ENCODE measurements at regions not wholly inside any gene's neighbourhood (a gene's known extent, or its start where the extent isn't known, plus 50 kb on each side); places are given as distances from the start of the nearest gene placed in this dataset.
"Not testable (repeated sequence)": the region's sequence is repeated elsewhere in the genome, so short reads cannot be mapped to it uniquely, and the experiment has no call there.

DNA sequence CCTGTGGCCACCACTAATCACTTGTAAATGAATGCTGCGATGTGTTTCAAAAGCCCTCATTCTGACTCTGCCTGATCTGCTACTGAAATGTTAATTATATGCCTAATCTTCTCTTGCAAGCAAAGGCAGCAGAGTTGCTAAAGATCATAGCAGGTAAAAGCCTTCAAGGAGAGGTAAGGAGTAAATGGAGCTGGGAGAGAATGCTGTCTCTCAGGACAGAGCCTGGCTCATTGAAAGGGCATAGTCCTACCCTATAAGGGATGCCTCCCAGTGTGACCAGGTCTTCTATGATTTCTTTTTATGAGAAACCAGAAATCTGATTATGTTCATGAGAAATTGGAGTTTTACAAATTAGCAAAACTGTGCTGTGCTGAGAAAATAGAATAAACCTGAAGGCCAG, 88.2 kb upstream of the ZNF658 start:
- CTCF ChIA-PET = not testable (repeated sequence)

GRCh38 chr9:66812967-66813366, 87.6 kb upstream of the ZNF658 start:
- CTCF ChIA-PET = not testable (repeated sequence)

More for the DNA sequence above, 88.2 kb upstream of the ZNF658 start:
- DNase-seq; H3K4me1 Mint-ChIP-seq; H3K9me3 ChIP-seq (ENCODE audit: low read length); H3K27me3 Mint-ChIP-seq; H3K36me3 Mint-ChIP-seq; H3K4me1 ChIP-seq (ENCODE audit: insufficient read depth, low read length); H3K9me3 Mint-ChIP-seq; POLR2A ChIA-PET; H3K4me3 Mint-ChIP-seq; H3K36me3 ChIP-seq (ENCODE audit: insufficient read depth, low read length); H3K27ac Mint-ChIP-seq; H3K27me3 ChIP-seq (ENCODE audit: insufficient read depth, low read length, poor library complexity, severe bottlenecking); H3K4me3 ChIP-seq (ENCODE audit: low read length); H3K27ac ChIP-seq (ENCODE audit: low read depth, low read length): not testable (repeated sequence)

DNA sequence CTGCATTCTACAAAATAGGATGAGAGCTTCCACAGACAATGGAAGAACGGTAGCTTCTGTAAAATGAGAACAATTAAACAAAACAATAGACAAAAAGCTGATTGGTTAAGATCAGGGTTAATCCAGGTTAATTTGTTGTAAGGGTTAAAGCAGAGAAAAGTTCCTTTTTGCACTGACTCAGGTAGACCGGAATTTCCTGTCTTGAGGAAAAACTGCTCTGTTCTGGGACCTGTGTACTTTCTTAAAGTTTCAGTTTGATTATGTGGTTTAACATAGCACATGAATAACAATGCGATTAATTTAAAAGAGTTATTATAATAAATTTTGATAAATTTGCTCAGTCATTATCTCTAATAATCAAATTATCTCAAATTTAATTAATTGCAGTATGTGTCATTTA, 86.5 kb upstream of the ZNF658 start:
- DNase-seq, H3K9me3 Mint-ChIP-seq, H3K27me3 Mint-ChIP-seq: not testable (repeated sequence)

More at GRCh38 chr9:66812967-66813366, 87.6 kb upstream of the ZNF658 start:
- H3K4me1 ChIP-seq (ENCODE audit: insufficient read depth, low read length); H3K27ac ChIP-seq (ENCODE audit: low read depth, low read length); H3K36me3 ChIP-seq (ENCODE audit: insufficient read depth, low read length); H3K9me3 ChIP-seq (ENCODE audit: low read length); H3K9me3 Mint-ChIP-seq; H3K36me3 Mint-ChIP-seq; DNase-seq; H3K4me3 ChIP-seq (ENCODE audit: low read length); H3K27me3 Mint-ChIP-seq; POLR2A ChIA-PET; H3K4me3 Mint-ChIP-seq; H3K4me1 Mint-ChIP-seq; H3K27ac Mint-ChIP-seq; H3K27me3 ChIP-seq (ENCODE audit: insufficient read depth, low read length, poor library complexity, severe bottlenecking): not testable (repeated sequence)

DNA sequence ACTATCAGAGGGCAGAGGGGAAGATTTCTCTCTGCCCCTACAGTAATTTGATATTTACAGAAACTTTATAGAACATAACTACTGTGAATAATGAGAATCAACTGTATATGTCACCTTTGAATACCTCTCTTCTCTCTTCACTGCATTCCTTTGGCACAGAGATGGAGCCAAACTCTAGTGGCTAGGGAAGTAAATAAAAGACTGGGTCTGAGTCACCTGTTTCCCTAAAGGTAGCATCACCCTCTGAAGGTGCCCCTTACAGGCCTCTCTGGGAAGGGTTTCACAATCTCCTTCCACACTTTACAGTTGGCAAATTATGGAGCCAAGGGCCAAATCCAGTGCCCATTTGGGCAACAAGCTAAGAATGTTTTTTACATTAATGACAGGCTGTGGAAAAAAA, 81.0 kb upstream of the ZNF658 start:
- H3K36me3 ChIP-seq (ENCODE audit: insufficient read depth, low read length); DNase-seq; H3K4me1 ChIP-seq (ENCODE audit: insufficient read depth, low read length); POLR2A ChIA-PET; H3K27ac Mint-ChIP-seq; H3K4me3 Mint-ChIP-seq; CTCF ChIA-PET; H3K9me3 Mint-ChIP-seq; H3K36me3 Mint-ChIP-seq; H3K4me3 ChIP-seq (ENCODE audit: low read length); H3K4me1 Mint-ChIP-seq; H3K27me3 Mint-ChIP-seq; H3K9me3 ChIP-seq (ENCODE audit: low read length); H3K27ac ChIP-seq (ENCODE audit: low read depth, low read length); H3K27me3 ChIP-seq (ENCODE audit: insufficient read depth, low read length, poor library complexity, severe bottlenecking): not testable (repeated sequence)

More for the DNA sequence above, 86.5 kb upstream of the ZNF658 start:
- H3K27me3 ChIP-seq (ENCODE audit: insufficient read depth, low read length, poor library complexity, severe bottlenecking); H3K4me1 Mint-ChIP-seq; POLR2A ChIA-PET; CTCF ChIA-PET; H3K27ac Mint-ChIP-seq; H3K9me3 ChIP-seq (ENCODE audit: low read length); H3K4me1 ChIP-seq (ENCODE audit: insufficient read depth, low read length); H3K36me3 Mint-ChIP-seq; H3K4me3 Mint-ChIP-seq; H3K4me3 ChIP-seq (ENCODE audit: low read length); H3K36me3 ChIP-seq (ENCODE audit: insufficient read depth, low read length); H3K27ac ChIP-seq (ENCODE audit: low read depth, low read length): not testable (repeated sequence)

DNA sequence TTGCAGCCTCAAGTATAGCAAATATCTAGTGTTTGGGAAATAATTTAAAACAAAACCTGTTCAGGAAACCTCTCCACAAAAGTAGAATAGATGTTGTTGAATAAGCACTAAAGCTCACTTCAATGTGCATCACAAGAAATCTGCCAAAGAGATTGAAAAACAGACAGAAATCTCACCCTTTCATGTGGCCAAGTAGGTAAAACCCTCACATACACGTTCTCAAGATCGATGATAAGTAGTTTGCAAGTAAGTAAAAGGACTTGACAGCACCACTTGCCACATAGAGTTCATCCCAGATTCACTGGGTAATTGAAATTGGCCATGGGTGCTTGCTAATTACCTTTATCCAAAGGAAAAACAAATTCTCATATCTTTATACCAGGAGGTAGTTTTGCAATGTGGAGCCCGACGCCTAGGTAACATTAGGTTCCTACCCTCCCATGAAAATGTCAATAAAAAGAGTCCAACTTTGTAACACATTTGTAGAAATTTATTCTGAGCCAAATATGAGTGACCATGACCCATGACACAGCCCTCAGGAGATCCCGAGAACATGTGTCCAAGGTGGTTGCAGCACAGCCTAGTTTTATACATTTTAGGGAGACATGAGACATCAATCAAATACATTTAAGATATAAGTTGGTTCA, 80.4 kb upstream of the ZNF658 start:
- H3K4me3 ChIP-seq (ENCODE audit: low read length); H3K4me1 Mint-ChIP-seq; POLR2A ChIA-PET; H3K36me3 Mint-ChIP-seq; H3K36me3 ChIP-seq (ENCODE audit: insufficient read depth, low read length); DNase-seq; H3K9me3 Mint-ChIP-seq; H3K27me3 Mint-ChIP-seq; H3K4me3 Mint-ChIP-seq; H3K4me1 ChIP-seq (ENCODE audit: insufficient read depth, low read length); H3K27ac Mint-ChIP-seq; H3K27ac ChIP-seq (ENCODE audit: low read depth, low read length); H3K9me3 ChIP-seq (ENCODE audit: low read length); CTCF ChIA-PET; H3K27me3 ChIP-seq (ENCODE audit: insufficient read depth, low read length, poor library complexity, severe bottlenecking): not testable (repeated sequence)

GRCh38 chr9:66824169-66824568, 76.4 kb upstream of the ZNF658 start:
- DNase-seq; H3K36me3 ChIP-seq (ENCODE audit: insufficient read depth, low read length); H3K4me1 Mint-ChIP-seq; H3K9me3 ChIP-seq (ENCODE audit: low read length); H3K36me3 Mint-ChIP-seq; POLR2A ChIA-PET; H3K27ac ChIP-seq (ENCODE audit: low read depth, low read length); H3K4me3 Mint-ChIP-seq; H3K4me1 ChIP-seq (ENCODE audit: insufficient read depth, low read length); H3K4me3 ChIP-seq (ENCODE audit: low read length); H3K27me3 Mint-ChIP-seq; CTCF ChIA-PET; H3K9me3 Mint-ChIP-seq; H3K27ac Mint-ChIP-seq; H3K27me3 ChIP-seq (ENCODE audit: insufficient read depth, low read length, poor library complexity, severe bottlenecking): not testable (repeated sequence)

- CTCF ChIA-PET; H3K36me3 ChIP-seq (ENCODE audit: insufficient read depth, low read length): not testable (repeated sequence)
Observed at GRCh38 chr9:66829853-66830252, 70.7 kb upstream of the ZNF658 start.

DNA sequence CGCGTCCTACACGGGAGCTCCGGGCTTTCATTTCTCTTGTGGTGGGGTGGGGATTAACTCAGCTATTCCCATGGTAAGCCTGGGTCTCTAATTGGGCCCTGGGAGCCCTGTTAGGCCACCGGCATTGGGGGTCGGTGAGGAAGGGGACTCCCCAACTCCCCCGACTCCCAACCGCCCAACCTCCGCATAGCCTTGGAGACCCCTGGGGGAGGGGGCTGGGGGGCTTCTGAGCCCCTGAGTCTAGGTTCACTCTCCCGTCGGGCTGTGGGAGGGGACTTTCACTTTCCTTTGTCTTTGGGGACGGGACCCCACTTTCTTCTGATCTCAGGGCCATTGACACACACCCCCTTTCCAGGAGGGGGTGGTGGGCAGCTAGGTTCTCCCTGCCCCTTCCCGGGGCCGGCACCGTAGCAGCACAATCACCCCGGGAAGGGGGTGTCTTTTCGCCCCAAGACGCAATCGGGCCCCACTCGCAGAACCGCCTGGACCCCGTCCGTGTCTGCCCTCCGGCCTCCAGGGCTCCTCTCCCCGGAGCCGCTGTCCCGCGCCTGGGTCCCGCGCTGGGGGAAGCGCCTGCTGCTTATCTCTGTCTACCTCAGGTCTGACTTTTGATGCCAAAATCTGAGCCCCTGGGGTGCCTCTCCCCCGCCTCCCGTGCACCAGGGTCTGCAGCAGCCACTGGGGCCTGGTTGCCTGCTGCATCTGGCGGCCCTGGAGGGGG, 69.6 kb upstream of the ZNF658 start:
- H3K4me1 Mint-ChIP-seq; H3K36me3 Mint-ChIP-seq; H3K4me3 Mint-ChIP-seq; DNase-seq; POLR2A ChIA-PET; CTCF ChIA-PET; H3K4me3 ChIP-seq (ENCODE audit: low read length); H3K27me3 ChIP-seq (ENCODE audit: insufficient read depth, low read length, poor library complexity, severe bottlenecking); H3K4me1 ChIP-seq (ENCODE audit: insufficient read depth, low read length); H3K27me3 Mint-ChIP-seq; H3K9me3 Mint-ChIP-seq; H3K27ac ChIP-seq (ENCODE audit: low read depth, low read length); H3K9me3 ChIP-seq (ENCODE audit: low read length); H3K36me3 ChIP-seq (ENCODE audit: insufficient read depth, low read length); H3K27ac Mint-ChIP-seq: not testable (repeated sequence)

More at GRCh38 chr9:66829853-66830252, 70.7 kb upstream of the ZNF658 start:
- DNase-seq; H3K4me1 ChIP-seq (ENCODE audit: insufficient read depth, low read length); H3K27ac ChIP-seq (ENCODE audit: low read depth, low read length); H3K4me3 ChIP-seq (ENCODE audit: low read length); H3K9me3 ChIP-seq (ENCODE audit: low read length); H3K4me3 Mint-ChIP-seq; H3K9me3 Mint-ChIP-seq; H3K27me3 Mint-ChIP-seq; H3K36me3 Mint-ChIP-seq; H3K27ac Mint-ChIP-seq; POLR2A ChIA-PET; H3K4me1 Mint-ChIP-seq; H3K27me3 ChIP-seq (ENCODE audit: insufficient read depth, low read length, poor library complexity, severe bottlenecking): not testable (repeated sequence)

GRCh38 chr9:66832222-66832621, 68.3 kb upstream of the ZNF658 start:
- H3K36me3 Mint-ChIP-seq; H3K4me1 ChIP-seq (ENCODE audit: insufficient read depth, low read length); H3K27ac ChIP-seq (ENCODE audit: low read depth, low read length); DNase-seq; H3K4me3 ChIP-seq (ENCODE audit: low read length); H3K27ac Mint-ChIP-seq; CTCF ChIA-PET; H3K9me3 Mint-ChIP-seq; H3K4me3 Mint-ChIP-seq; POLR2A ChIA-PET; H3K27me3 ChIP-seq (ENCODE audit: insufficient read depth, low read length, poor library complexity, severe bottlenecking); H3K4me1 Mint-ChIP-seq; H3K36me3 ChIP-seq (ENCODE audit: insufficient read depth, low read length); H3K9me3 ChIP-seq (ENCODE audit: low read length); H3K27me3 Mint-ChIP-seq: not testable (repeated sequence)

Data from CD8-positive, alpha-beta memory T cell (primary cell).